Stimulated activated CD4-positive, alpha-beta T cell treated with anti-CD3 and anti-CD28 coated beads, Interleukin-2, amount 100 ng/mL, for 24 hours (primary cell): ENCODE measurements at regions not wholly inside any gene's neighbourhood (a gene's known extent, or its start where the extent isn't known, plus 50 kb on each side); places are given as distances from the start of the nearest gene placed in this dataset.
"Not testable (repeated sequence)": the region's sequence is repeated elsewhere in the genome, so short reads cannot be mapped to it uniquely, and the experiment has no call there.

Experiments used
- DNase-seq, 2 donors: peaks; one replicate each; pipeline ENCODE4 v3.0.0-alpha.2; 2020

DNA sequence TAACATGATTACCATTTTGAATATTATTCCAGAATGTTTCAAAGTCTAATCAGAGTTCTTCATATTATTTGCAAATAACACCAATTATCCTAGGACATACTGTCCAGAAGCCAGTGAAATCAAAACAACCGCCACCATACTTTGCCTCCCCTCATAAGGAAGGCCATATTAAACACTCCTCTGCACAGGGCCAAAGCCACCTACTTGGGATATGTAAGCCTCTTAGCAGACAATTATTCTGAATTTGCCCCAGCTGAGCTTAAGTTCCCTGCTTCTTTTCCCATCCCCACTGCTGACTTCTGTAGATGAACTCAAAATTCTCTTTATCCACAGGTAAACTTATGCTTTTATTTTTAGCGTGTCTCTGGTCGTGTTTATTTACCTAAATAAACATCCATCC lies 374.0 kb downstream of the KIF2B start:
- no peak for DNase-seq

DNA sequence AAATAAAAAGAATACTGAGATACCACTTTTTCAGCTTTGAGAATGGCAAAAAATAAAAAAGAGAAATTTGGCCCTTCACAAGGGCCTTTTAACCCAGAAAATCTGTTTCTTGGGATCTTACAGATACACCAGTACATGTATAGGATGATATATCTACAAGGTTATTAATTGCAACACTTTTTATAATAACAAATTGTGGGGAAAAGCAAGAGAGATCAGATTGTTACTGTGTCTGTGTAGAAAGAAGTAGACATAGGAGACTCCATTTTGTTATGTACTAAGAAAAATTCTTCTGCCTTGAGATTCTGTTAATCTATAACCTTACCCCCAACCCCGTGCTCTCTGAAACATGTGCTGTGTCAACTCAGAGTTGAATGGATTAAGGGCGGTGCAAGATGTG lies 378.7 kb downstream of the KIF2B start:
- DNase-seq = not testable (repeated sequence)

DNA sequence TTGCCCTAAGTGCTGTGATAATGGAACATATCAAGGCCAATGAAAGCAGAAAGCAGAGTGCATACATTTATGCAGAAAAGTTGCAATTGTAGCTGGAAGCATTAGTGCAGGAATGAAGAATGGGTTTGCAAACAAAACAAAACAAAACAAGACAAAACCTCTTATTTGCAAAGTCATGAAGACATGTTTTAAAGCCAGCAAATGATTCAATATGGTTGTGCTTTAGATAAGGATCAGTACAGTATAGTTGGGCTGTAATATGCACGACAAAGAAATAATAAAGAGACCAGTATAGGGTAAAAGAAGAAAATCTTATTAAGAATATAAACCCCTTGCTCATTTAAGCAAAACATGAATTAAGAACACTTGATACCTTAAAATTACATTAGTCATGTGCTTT lies 398.1 kb downstream of the KIF2B start:
- no peak for DNase-seq

DNA sequence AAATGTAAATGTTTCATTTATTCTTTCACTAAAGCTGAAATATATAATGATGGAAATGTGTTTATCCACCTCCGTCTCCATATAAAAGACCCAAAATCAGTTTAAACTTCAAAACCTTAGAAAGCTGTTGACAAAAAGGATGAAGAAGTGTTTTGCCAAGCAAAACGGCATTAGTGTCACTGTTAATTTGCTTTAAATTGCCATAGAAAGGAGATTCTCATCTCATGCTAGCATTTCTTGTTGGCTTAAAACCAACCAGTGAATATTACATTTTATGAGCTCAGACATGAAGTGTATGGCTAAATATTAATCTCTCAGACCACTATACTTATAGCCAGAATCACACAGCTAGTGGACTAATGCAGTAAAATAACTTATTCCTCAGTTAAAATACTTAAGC lies 398.8 kb downstream of the KIF2B start:
- no peak for DNase-seq

DNA sequence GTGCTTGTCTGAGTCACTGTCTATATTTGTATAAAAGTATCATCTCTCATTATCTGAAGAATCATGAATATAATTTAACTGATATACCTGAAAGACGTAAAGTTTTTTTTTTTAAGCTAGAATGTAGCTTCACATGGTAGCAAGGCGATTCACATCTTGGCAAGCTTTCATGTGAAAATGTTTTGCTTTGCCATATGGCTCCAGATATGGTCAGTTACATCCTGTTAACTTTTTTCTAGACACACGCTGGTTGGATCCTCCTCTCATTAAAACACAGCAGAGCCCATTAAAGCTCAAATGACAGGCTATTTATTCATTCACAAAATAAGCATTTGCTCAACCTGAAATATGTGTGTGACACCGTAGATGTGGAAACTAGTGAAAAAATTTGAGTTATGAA lies 412.8 kb downstream of the KIF2B start:
- DNase-seq = no peak

DNA sequence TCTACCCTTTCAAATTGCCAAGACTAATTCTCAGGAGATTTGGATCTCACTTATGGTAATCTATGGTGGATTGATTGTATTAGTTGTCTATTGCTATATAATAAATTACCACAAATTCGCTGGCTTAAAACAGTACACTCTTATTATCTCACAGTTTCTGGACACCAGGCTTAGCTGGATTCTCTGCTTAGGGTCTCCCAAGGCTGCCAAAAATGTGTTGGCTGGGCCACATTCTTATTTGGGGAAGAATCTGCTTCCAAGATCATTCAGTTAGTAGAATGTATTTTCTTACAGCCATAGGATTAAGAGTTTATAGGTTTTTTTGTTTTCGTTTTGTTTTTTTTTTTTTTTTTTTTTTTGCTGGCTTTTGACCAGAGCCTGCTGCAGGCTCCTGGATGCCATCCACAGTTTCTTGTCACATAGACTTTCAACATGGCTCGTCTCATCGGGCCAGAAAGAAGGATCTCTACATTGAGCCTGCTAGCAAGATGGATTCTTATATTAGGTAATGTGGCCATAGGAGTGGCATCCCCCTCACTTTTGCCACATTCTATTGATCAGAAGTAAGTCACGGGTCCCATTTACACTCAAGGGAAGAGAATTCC lies 415.3 kb downstream of the KIF2B start:
- DNase-seq = no peak

DNA sequence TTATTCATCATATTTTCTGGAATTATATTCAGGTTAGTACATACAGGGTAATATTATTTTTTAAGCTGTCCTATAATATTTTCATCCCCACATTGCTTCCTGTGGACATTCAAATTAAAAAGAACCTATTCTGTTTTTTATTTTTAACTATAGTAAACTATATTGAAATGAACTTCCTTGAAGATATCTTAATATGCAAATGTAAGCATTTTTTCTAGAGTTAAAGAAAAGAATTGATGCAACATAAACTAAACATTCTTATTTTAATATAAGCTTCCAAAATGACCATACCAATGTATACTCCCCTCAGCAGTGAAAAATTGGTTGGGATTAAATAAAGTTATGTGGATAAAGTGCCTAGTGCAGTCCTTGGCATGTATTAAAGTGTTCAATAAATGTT lies 416.6 kb downstream of the KIF2B start:
- no peak for DNase-seq

DNA sequence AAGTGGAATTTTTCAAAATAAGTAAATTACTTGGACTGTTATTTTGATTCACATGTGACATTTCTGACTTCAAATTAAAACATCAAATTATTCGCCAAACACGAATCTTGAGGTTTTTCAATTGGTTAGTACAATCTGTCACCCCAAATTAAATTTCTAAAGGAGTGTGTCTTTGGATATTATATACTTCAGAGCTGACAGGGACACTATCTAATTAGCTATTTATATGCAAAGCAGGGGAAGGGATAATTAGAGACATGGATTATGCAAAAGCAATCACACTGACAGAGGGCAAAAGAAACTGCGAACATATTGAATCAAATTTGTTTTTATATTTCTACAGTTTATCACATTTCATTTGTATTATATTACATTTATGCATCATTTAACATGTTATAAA lies 433.0 kb downstream of the KIF2B start:
- no peak for DNase-seq

DNA sequence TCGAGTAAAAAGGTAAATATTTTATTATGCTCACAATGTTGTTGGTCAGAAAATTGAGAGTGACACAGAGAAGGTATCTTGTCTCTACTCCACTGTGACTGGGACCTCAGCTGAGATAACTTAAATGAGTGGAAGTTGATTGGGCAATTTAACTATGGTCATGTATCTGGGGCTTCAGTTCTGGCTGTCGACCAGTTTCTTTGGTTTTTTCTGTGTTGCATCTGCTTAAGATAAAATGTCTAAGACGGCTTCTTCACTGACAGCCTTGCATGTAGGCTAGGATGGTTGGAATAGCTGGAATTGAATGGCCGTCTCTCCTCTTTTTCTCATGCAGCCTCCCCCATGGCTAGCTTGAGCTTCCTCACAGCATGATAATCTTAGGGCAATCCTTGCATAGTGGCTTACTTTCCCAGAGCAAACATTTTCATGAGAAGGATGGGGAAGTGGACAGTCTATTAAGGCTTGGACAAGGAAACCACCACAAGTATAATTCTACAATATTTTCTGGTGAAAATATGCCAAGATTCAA lies 433.7 kb downstream of the KIF2B start:
- no peak for DNase-seq

DNA sequence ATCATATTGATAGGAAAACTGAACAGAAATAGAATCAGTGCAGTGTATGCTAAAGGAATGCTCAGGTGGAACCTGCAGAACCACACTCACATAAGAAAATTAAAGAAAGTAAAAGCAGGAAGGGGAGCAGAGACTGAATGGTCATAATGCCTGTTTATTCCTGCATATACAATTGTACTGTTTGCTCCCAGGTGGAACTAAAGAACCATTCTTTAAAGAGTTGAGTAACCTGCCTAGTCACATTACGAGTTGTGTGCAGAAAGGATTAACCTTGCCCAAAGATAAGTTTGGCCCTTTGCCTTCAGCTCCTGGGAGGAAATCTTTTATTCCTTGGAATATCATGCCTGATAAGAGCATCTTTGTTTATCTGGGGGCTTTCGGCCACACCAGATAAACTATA lies 434.7 kb downstream of the KIF2B start:
- no peak for DNase-seq

DNA sequence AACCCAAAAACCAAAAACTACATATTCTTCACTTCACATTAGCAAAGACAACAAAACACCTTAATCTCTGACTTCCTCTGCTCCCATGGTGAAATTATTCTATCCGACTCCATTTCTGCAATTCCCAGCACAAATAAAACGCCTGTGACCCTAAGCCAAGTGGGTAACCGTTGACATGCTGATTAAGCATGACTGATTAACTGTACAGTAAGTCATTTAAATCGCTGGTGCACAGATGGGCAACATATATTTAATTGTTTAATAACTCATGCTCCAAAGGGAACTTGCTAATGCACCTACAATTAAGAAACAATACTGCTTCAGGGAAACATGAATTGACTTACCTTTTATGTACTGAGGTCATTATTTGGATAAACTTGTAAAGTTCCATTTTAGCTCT lies 436.7 kb downstream of the KIF2B start:
- no peak for DNase-seq

DNA sequence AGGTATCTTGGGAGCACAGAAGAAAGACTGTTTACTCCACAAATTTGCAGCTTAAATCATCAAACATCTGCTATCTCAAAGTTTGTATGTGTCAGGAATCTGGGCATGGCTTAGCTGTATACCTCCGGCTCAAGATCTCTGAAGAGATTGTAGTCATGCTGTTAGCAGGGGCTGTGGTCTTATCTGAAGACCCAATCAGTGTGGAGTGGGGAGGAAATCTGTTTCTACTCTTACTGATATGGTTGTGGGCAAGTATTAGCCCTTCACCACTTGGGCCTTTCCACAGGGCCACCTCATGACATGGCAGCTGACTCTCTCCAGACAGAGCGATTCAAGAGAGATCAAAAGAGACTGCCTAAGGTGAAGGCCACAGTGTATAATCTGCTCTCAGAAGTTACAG lies 438.7 kb downstream of the KIF2B start:
- no peak for DNase-seq

DNA sequence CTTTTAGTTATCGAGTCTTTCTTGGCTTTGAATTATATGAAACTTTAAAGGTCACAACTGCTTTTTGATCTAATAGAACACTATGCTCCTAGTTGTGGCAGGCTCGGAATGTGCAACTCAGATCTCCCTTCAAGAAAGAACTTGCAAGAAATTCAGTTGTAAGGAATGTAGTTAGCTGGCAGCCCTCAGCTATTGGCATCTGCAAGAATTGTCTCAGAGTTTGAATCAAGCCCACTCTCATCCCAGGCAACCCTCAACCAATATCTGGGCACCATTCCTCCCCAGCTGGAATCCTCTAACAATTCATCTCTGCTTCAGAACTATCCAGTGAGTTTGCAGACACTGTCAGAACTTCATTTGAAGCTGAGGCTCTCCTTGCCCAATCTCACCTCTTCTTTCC lies 447.2 kb downstream of the KIF2B start:
- no peak for DNase-seq

DNA sequence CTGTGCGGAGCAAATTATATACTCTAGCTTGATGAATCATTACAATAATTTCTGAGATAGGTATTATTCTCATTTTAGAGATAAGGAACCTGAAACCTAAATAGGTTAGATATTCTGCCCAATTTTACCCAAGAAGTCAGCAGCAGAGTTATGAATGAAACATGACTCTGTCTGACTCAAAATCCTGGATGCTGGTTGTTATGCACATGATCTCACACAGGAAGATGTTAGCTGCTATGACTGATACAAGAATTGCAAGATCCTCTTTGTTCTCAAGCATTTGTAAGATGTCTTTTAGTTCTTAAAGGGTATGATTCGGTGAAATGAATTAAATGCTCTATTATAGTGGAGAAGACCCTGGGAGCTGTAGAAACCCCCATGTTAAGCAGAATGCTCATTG lies 447.8 kb downstream of the KIF2B start:
- DNase-seq = no peak

DNA sequence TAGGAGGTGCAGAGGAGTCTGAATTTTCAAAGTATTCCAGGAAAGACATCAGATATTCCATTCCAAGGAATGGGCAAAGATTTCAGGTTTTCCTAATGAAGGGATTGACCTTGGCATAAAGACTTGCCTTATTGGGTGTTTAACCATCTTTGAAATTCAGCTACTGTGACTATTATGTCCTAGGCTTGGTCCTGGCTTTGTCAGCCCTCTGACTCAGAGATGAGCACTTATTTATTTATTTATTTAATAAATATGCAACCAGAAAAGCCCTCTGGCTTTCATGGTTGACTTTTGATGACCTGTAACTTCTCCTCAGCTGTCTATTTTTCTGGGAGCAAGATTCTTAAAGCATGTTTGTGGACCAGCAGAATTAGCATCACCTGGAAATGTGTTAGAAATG lies 455.1 kb downstream of the KIF2B start:
- no peak for DNase-seq

DNA sequence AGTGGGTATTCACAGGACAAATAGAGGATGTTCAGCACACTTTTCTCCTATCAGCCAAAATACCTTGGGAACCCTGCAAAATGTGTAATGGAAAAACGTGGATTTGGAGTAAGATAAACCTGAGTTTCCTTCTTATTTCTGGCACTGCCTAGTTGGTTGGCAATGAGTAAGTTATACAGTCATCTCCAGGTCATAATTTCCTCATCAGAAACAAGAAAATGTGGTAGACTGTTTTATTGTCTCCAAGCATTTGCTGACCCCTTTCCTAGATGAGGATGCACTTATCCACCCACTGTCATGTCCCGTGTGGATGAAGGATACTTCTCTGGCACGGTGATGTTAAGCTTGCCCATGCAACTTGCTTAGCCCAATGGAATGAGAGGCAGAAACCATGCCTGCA lies 458.0 kb downstream of the KIF2B start:
- DNase-seq = no peak

DNA sequence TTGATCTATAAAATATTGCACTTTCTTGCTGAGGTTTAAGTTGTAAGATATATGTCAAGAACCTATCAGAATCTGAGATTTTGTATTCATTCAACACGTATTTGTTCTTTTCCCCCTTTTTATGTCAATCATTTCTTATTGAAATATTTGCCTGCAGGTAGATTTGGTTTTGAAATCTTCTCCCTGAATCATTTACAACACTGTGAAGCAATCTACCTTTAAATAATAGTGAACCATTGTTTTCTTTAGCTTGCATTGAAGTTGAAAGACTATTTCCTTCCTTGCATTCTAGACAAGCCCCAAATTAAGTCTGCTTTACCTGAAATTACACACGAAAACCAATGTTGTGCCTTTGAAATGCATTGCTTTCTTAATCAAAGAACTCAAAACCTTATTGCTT lies 460.2 kb downstream of the KIF2B start:
- DNase-seq = no peak

DNA sequence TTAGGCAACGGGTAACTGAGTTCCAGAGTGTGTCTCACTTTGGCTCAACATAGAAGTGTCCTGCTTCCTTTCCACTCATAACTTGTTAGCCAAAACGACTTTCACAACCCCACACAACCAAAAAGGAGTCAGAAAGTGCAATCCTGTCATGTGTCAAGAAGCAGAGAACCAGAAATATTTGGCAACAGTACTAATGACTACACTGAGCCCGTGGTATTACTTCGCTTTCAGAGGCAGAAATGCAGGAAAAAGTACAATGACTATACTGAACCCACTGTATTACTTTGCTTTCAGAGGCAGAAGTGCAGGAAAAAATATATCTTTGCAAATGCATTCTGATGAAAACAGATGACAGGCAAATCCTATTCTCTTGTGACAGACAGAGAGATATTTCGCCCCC lies 484.6 kb downstream of the KIF2B start:
- DNase-seq = no peak

DNA sequence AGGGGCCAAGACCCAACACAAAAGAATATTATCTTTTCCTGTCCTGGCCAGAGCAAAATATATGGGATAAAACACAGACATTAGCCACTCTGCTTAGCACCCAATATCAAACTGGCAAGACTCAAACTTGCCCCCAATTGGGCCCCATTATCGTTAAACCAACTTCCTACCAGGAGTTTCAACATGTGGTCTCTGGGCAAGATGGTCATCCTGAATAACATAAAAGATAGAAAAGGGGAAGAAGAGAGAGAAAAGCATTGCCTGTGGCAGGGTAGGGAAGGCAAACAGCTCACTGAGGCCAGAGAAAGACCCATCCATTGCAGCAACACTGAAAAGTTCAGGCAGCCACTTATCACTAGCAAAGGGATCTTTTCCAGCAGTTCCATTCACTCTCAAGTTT lies 502.1 kb downstream of the KIF2B start:
- no peak for DNase-seq

DNA sequence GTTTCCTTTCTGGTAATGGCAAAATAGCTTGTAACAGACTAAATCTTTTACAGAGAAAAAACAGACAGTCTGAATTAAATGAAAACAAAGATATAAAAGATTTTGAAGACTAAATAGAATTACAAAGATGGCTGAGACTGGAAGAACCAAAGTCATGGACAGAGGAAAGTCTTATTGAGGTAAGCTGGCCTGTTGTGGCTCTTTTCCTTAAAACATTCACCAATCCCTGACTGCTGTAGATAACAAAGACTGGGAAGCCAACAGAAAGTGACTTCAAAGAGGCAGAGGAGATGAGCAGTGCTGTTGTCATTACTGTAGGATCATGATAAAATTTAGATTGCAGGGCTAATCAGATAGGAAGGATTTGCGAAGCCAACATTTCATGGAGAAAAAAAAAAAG lies 517.0 kb downstream of the KIF2B start:
- DNase-seq = no peak

DNA sequence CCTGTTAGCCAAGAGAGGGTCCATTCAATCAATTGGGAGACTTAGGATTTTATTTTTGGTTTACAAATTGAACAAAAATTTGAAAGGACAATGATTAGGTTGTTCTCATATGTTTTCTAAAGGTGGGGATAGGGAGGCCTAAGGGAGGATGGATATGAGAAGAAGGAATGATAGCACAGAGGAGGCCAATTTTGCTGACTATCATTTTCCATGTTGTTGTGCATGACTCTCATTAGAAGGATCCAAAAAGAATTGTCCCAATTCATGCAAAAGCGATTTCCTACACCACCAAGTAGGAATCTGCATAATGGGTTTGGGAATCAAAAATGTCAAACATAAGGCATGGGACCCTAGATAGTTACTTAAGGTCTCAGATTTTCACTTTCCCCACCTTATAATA lies 524.8 kb downstream of the KIF2B start:
- no peak for DNase-seq

DNA sequence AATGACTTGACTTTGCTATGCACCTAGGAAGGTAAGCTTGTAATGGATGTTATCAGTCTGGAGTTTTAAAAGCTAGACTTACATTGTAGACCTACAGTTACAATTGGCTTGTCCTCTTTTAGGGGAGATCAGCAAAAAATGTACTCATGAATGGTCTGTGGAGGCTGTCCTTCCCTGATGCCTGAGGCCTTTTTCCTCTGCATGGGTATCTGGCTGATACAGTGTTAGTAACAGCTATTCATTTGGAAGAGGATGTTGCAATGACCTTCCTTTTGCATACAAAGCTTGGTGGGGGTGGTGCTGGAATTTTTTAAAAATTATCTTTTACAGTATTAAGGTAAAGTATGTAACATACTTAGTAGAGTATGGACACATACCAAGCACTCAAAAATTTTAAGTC lies 525.5 kb downstream of the KIF2B start:
- DNase-seq = no peak

DNA sequence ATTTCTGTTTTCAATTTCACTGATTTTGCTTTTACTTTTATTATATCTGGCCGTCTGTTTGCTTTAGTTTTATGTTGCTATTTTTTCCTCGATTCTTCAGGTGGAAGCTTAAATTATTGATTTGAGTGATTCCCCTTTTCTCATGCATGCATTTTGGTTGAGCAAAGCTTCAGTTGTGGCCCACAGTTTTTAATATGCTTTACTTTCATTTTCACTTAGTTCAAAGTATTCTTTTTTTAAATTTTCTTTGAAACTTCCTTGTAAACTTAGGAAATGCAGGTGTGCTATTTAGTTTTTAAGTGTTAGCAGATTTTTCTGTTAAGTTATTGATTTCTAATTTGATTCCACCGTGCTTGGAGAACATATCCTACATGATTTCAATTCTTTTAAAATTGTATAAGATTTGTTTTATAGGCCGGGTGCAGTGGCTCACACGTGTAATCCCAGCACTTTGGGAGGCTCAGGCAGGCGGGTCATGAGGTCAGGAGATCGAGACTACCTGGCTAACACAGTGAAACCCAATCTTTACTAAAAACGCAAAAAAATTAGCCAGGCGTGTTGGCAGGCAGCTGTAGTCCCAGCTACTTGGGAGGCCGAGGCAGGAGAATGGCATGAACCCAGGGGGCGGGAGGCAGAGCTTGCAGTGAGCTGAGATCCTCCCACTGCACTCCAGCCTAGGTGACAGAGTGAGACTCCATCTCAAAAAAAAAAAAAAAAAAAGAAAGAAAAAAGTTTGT lies 531.2 kb downstream of the KIF2B start:
- no peak for DNase-seq

DNA sequence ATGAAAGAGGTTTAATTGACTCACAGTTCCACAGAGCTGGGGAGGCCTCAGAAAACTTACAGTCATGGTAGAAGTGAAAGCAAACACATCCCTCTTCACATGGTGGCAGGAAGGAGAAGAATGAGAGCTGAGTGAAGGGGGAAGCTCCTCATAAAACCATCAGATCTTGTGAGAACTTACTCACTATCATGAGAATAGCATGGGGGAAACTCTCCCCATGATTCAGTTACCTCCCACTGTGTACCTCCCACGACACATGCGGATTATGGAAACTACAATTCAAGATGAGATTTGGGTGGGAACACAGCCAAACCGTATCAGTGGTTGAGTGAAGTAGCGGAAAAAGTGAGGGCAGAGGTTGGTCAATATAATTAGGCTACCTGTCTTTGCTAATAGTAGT lies 538.3 kb downstream of the KIF2B start:
- not testable (repeated sequence) for DNase-seq

DNA sequence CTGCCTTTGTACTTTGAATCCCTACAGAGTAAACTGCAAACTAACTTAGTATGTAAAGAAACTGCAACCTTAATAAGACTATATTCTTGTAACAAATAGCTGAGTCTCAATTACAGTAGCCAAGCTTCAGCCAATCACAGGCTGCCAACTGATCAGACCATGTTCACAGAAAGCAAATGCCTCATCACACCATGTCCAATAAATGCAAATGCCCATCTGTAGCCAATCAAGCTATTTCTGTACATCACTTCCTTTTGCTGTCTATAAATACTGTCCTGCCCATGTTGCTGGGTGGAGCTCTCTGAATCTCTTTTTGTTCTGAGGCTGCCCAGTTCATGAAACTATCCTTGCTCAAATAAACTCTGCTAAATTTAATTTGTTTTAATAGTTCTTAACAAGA lies 531.7 kb upstream of the TOM1L1 start:
- DNase-seq = no peak
